Neutrophil (primary cell): ENCODE measurements at regions not wholly inside any gene's neighbourhood (a gene's known extent, or its start where the extent isn't known, plus 50 kb on each side); places are given as distances from the start of the nearest gene placed in this dataset.

Source experiments
- H3K27ac ChIP-seq: fragments of 200-600 bp; sonication (generic); 2 replicates; pipeline ENCODE4 v1.5.1; 2016; ENCODE audit warnings: mild to moderate bottlenecking, moderate library complexity
- H3K27me3 ChIP-seq: fragments of 200-600 bp; sonication (generic); 2 replicates; pipeline ENCODE4 v1.6.0; 2016; ENCODE audit warnings: mild to moderate bottlenecking
- H3K36me3 ChIP-seq: fragments of 200-600 bp; sonication (generic); 2 replicates; pipeline ENCODE4 v1.5.1; 2017
- H3K4me1 ChIP-seq, 2 experiments: fragments of 200-600 bp in 1 of 2; sonication (generic) in 1 of 2; 1 replicate in 1 of 2; 2 replicates in 1 of 2; pipeline versions ENCODE4 v1.5.1 to v1.6.1; 2013 to 2016; ENCODE audit warnings: low read depth in 1 of 2, low read length in 1 of 2, mild to moderate bottlenecking in 1 of 2, moderate library complexity in 1 of 2; ENCODE audit not compliant: control insufficient read depth in 1 of 2, insufficient read depth in 1 of 2
- H3K4me3 ChIP-seq, 2 experiments: fragments of 200-600 bp in 1 of 2; sonication (generic) in 1 of 2; 1 replicate in 1 of 2; 2 replicates in 1 of 2; pipeline ENCODE4 v1.5.1; 2013 to 2016; ENCODE audit warnings: low read depth in 1 of 2, low read length in 1 of 2, mild to moderate bottlenecking in 1 of 2, moderate library complexity in 1 of 2
- H3K9me3 ChIP-seq: fragments of 200-600 bp; sonication (generic); 2 replicates; pipeline ENCODE4 v1.5.1; 2016
- TF ChIP-seq, protein P1 (sequence below): fragments of 200-600 bp; sonication (generic); IDR thresholded peaks from 2 replicates; pipeline ENCODE4 v1.5.1; 2016; ENCODE audit warnings: antibody characterized with exemption

DNA sequence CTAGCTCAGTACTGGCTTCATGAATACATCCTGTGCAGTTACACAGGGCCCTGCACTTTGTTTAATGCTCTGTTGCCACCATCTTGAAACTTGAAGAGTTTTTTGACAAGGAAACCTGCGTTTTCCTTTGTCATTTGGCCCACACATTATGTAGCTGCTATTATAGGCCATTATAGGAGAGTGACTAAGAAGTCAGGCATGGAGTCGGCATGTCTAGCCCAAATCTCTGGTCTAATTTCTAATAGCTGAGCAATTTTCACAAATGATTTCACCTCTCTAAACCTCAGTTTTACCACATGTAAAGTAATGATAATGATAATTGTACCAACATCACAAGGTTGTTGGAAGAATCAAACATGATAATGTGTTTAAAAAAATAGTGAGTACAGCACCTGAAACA lies 67.1 kb upstream of the MYLIP start:
- TF ChIP-seq, protein P1, sequence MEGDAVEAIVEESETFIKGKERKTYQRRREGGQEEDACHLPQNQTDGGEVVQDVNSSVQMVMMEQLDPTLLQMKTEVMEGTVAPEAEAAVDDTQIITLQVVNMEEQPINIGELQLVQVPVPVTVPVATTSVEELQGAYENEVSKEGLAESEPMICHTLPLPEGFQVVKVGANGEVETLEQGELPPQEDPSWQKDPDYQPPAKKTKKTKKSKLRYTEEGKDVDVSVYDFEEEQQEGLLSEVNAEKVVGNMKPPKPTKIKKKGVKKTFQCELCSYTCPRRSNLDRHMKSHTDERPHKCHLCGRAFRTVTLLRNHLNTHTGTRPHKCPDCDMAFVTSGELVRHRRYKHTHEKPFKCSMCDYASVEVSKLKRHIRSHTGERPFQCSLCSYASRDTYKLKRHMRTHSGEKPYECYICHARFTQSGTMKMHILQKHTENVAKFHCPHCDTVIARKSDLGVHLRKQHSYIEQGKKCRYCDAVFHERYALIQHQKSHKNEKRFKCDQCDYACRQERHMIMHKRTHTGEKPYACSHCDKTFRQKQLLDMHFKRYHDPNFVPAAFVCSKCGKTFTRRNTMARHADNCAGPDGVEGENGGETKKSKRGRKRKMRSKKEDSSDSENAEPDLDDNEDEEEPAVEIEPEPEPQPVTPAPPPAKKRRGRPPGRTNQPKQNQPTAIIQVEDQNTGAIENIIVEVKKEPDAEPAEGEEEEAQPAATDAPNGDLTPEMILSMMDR: no peak
- H3K4me3 ChIP-seq: no peak overlapping the region
- H3K9me3 ChIP-seq: no peaks in the 10 kb centered on the region
- H3K4me1 ChIP-seq: no peaks in the 10 kb centered on the region
- H3K27ac ChIP-seq: no peak overlapping the region
- no peaks in the 10 kb centered on the region for H3K36me3 ChIP-seq
- H3K27me3 ChIP-seq: no peaks in the 10 kb centered on the region

DNA sequence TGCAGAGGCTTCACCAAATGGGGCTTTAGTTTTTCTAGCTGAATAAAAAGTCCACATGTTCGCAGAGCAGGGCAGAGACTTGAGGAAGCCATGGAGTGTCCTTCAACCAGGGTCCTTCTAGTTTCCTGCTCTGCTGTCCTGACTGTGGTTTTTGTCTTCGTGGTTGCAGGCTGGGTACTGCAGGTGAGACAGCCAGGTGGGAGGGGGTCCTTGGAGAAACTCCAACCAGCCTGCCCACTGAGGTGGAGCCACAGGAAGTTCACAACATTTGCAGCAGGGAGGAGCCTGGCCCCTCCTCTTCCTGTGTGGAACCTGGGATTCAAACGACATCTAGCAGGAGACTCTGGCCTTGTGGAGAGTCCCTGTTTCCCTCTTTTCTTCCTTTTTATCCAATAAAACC lies 68.8 kb upstream of the MYLIP start:
- no peak overlapping the region for H3K27ac ChIP-seq
- H3K36me3 ChIP-seq: no peaks in the 10 kb centered on the region
- H3K4me1 ChIP-seq: no peaks in the 10 kb centered on the region
- TF ChIP-seq, protein P1: no peak
- no peak overlapping the region for H3K4me3 ChIP-seq
- no peaks in the 10 kb centered on the region for H3K9me3 ChIP-seq
- no peaks in the 10 kb centered on the region for H3K27me3 ChIP-seq

GRCh38 chr6:16059496-16059895 lies 69.4 kb upstream of the MYLIP start:
- H3K27ac ChIP-seq: no peak overlapping the region
- no peaks in the 10 kb centered on the region for H3K27me3 ChIP-seq
- H3K9me3 ChIP-seq: no peaks in the 10 kb centered on the region
- H3K4me1 ChIP-seq: no peaks in the 10 kb centered on the region
- H3K4me3 ChIP-seq: no peak overlapping the region
- H3K36me3 ChIP-seq: no peaks in the 10 kb centered on the region
- TF ChIP-seq, protein P1: no peak

DNA sequence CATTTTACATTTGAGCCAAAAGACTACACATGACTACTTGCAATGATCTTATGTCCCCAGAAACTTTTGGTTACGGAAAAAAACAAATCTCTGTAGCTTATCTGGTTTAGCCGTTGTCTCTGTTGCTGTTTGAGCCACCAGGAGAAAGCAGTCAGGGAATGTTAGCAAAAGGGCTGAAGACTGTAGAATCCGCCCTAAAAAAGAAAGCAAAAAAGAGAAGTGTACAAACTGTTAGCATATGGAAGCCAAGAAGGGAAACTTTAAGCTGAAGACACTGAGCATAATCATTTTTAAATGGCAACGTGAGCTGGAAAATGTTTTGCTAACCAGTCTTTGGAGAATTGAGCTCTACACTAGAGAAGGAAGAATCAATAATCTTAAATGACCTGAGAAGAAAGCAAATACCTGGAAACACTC lies 69.9 kb upstream of the MYLIP start:
- Histone ChIP-seq H3K27me3 (no peaks in the 10 kb centered on the region), H3K4me1 (no peaks in the 10 kb centered on the region), H3K9me3 (no peaks in the 10 kb centered on the region), H3K36me3 (no peaks in the 10 kb centered on the region), H3K27ac (no peak overlapping the region), H3K4me3 (no peak overlapping the region)
- TF ChIP-seq, protein P1: no peak

GRCh38 chr6:16058201-16058928 lies 70.5 kb upstream of the MYLIP start:
- Histone ChIP-seq H3K4me1 (no peaks in the 10 kb centered on the region), H3K4me3 (no peak overlapping the region), H3K36me3 (no peaks in the 10 kb centered on the region), H3K9me3 (no peaks in the 10 kb centered on the region), H3K27ac (no peak overlapping the region), H3K27me3 (no peaks in the 10 kb centered on the region)
- TF ChIP-seq, protein P1: no peak
